HCT116 (cell line): ENCODE measurements at regions not wholly inside any gene's neighbourhood (a gene's known extent, or its start where the extent isn't known, plus 50 kb on each side); places are given as distances from the start of the nearest gene placed in this dataset.

Source experiments
- ATAC-seq: fragments of 200-7000 bp; cut with Tn5 transposase; 2 replicates; pipeline ENCODE4 v1.9.1; 2020; ENCODE audit warnings: mild to moderate bottlenecking, moderate library complexity
- BruUV-seq: library from RNA; stranded (reverse); fragments of 400-500 nt; replicated peaks from 2 replicates; lab custom pipeline; 2021; lab: Mats Ljungman, UMichigan
- CTCF ChIA-PET: fragments of 300-600 bp; sonication (Branson Sonifier 250); formaldehyde crosslinking; loops from one replicate; lab custom pipeline; 2021; ENCODE audit warnings: antibody characterized with exemption; lab: Charles Lee
- POLR2A ChIA-PET: fragments of 300-600, 350-600 bp; sonication (Branson Sonifier 250); formaldehyde crosslinking; loops from one replicate; lab custom pipeline; 2021; ENCODE audit warnings: antibody characterized with exemption; lab: Charles Lee
- RAD21 ChIA-PET, 2 experiments: fragments of 300-600 bp; sonication (Branson Sonifier 250); formaldehyde crosslinking; loops; one replicate each; lab custom pipeline; 2023; ENCODE audit warnings: low total read pairs in 2 of 2; ENCODE audit not compliant: uncharacterized antibody in 2 of 2, unreplicated experiment in 2 of 2, low non-redundant PET in 1 of 2; lab: Charles Lee
- DNase-seq: peaks from one replicate; pipeline ENCODE4 v3.0.0-alpha.2; 2010; ENCODE audit warnings: low read depth, low spot score
- H2AFZ ChIP-seq: fragments of 200-600 bp; shearing (Covaris generic), sonication (generic); 2 replicates; pipeline ENCODE4 v1.6.1; 2017; ENCODE audit warnings: low read depth, mixed run types, mixed read lengths, antibody characterized with exemption, low read length; ENCODE audit not compliant: poor library complexity, severe bottlenecking
- H3K27ac ChIP-seq: 2 replicates; pipeline ENCODE4 v1.5.1; 2012; ENCODE audit warnings: low read depth, low read length
- H3K27me3 ChIP-seq: fragments of 200-600 bp; sonication (generic); 2 replicates; pipeline ENCODE4 v1.6.1; 2016; ENCODE audit warnings: mixed run types, low read length, mixed read lengths; ENCODE audit not compliant: insufficient read depth
- H3K36me3 ChIP-seq, 2 experiments: fragments of 200-500 bp in 1 of 2; fragments of 200-600 bp in 1 of 2; sonication (Bioruptor generic) in 1 of 2; sonication (generic) in 1 of 2; 2 replicates each; pipeline versions ENCODE4 v1.5.1 to v1.6.1; 2014 to 2016; ENCODE audit warnings: low read length in 2 of 2, inconsistent platforms in 1 of 2, mixed read lengths in 1 of 2, mixed run types in 1 of 2; ENCODE audit not compliant: insufficient read depth in 2 of 2, control insufficient read depth in 1 of 2
- H3K4me1 ChIP-seq, 2 experiments: fragments of 200-600 bp in 1 of 2; sonication (generic) in 1 of 2; 2 replicates each; pipeline versions ENCODE4 v1.5.1 to v1.6.1; 2012 to 2017; ENCODE audit warnings: low read length in 2 of 2, inconsistent platforms in 1 of 2, mild to moderate bottlenecking in 1 of 2, mixed read lengths in 1 of 2, mixed run types in 1 of 2, moderate library complexity in 1 of 2; ENCODE audit not compliant: insufficient read depth in 2 of 2, control insufficient read depth in 1 of 2
- H3K4me2 ChIP-seq: fragments of 200-600 bp; sonication (generic); 2 replicates; pipeline ENCODE4 v1.6.1; 2017; ENCODE audit warnings: mixed run types, low read length, mixed read lengths
- H3K4me3 ChIP-seq, 2 experiments: fragments of 200-600 bp in 1 of 2; sonication (generic) in 1 of 2; replicated peaks in 1 of 2; 2 replicates each; pipeline ENCODE4 v1.5.1; 2011 to 2016; ENCODE audit warnings: low read length in 2 of 2, control low read depth in 1 of 2, low read depth in 1 of 2, mild to moderate bottlenecking in 1 of 2, mixed read lengths in 1 of 2, mixed run types in 1 of 2
- H3K79me2 ChIP-seq: fragments of 200-600 bp; sonication (generic); 2 replicates; pipeline ENCODE4 v1.6.1; 2017; ENCODE audit warnings: mild to moderate bottlenecking, mixed run types, low read length, moderate library complexity, mixed read lengths; ENCODE audit not compliant: insufficient read depth
- H3K9ac ChIP-seq: fragments of 200-600 bp; sonication (generic); 2 replicates; pipeline ENCODE4 v1.6.1; 2016; ENCODE audit warnings: low read length, mixed read lengths
- H3K9me2 ChIP-seq: fragments of 200-600 bp; sonication (generic), shearing (Covaris generic); 2 replicates; pipeline ENCODE4 v1.6.1; 2017; ENCODE audit warnings: mixed run types, mild to moderate bottlenecking, moderate library complexity; ENCODE audit not compliant: insufficient read depth
- H3K9me3 ChIP-seq, 2 experiments: fragments of 200-500 bp in 1 of 2; fragments of 200-600 bp in 1 of 2; sonication (Bioruptor generic) in 1 of 2; sonication (generic) in 1 of 2; 2 replicates each; pipeline ENCODE4 v1.6.1; 2014 to 2017; ENCODE audit warnings: low read length in 2 of 2, mixed read lengths in 2 of 2, inconsistent platforms in 1 of 2, low read depth in 1 of 2, mild to moderate bottlenecking in 1 of 2, mixed run types in 1 of 2, moderate library complexity in 1 of 2; ENCODE audit not compliant: control insufficient read depth in 1 of 2, insufficient read depth in 1 of 2
- H4K20me1 ChIP-seq: fragments of 200-600 bp; sonication (generic), shearing (Covaris generic); 2 replicates; pipeline ENCODE4 v1.6.1; 2017; ENCODE audit warnings: mixed run types, mild to moderate bottlenecking, moderate library complexity; ENCODE audit not compliant: insufficient read depth
- CBX3 ChIP-seq: IDR thresholded peaks from 2 replicates; pipeline ENCODE4 v1.6.1; 2012; ENCODE audit warnings: low read depth
- EZH2 ChIP-seq: fragments of 200-600 bp; sonication (generic); IDR thresholded peaks from 2 replicates; pipeline ENCODE4 v1.6.1; 2017; ENCODE audit warnings: antibody characterized with exemption, mixed run types
- POLR2AphosphoS5 ChIP-seq: IDR thresholded peaks from 2 replicates; pipeline ENCODE4 v1.6.1; 2011; ENCODE audit warnings: mild to moderate bottlenecking, low read depth, low read length, moderate library complexity
- RAD21 ChIP-seq: IDR thresholded peaks from 2 replicates; pipeline ENCODE4 v1.6.1; 2012; ENCODE audit warnings: low read depth, mild to moderate bottlenecking
- SIN3A ChIP-seq: IDR thresholded peaks from 2 replicates; pipeline ENCODE4 v1.6.1; 2012; ENCODE audit warnings: low read depth
- SRF ChIP-seq: IDR thresholded peaks from 2 replicates; pipeline ENCODE4 v1.6.1; 2012; ENCODE audit warnings: low read depth
- TCF7L2 ChIP-seq: IDR thresholded peaks from 2 replicates; pipeline ENCODE4 v1.7.0; 2011; ENCODE audit warnings: borderline replicate concordance, inconsistent platforms; ENCODE audit not compliant: insufficient read depth, insufficient read length; ENCODE audit errors: extremely low read depth
- YY1 ChIP-seq: IDR thresholded peaks from 2 replicates; pipeline ENCODE4 v1.6.1; 2011; ENCODE audit warnings: low read length, low read depth, moderate library complexity, mild to moderate bottlenecking; ENCODE audit not compliant: insufficient replicate concordance; ENCODE audit errors: extremely low read depth
- ZFX ChIP-seq: fragments of 450-650 bp; IDR thresholded peaks from 2 replicates; pipeline ENCODE4 v1.6.1; 2017
- intact Hi-C: fragments of 100-400 bp; cut with micrococcal nuclease; formaldehyde crosslinking; loops from 2 replicates; pipeline ENCODE4 v1.10.0; 2022
- TF ChIP-seq, protein P1 (sequence below): IDR thresholded peaks from 2 replicates; pipeline ENCODE4 v1.6.1; 2011; ENCODE audit warnings: mild to moderate bottlenecking, low read length, moderate library complexity; ENCODE audit not compliant: insufficient replicate concordance; ENCODE audit errors: extremely low read depth
- TF ChIP-seq, protein P2 (sequence below): IDR thresholded peaks from 2 replicates; pipeline ENCODE4 v1.6.1; 2012; ENCODE audit warnings: low read depth

DNA sequence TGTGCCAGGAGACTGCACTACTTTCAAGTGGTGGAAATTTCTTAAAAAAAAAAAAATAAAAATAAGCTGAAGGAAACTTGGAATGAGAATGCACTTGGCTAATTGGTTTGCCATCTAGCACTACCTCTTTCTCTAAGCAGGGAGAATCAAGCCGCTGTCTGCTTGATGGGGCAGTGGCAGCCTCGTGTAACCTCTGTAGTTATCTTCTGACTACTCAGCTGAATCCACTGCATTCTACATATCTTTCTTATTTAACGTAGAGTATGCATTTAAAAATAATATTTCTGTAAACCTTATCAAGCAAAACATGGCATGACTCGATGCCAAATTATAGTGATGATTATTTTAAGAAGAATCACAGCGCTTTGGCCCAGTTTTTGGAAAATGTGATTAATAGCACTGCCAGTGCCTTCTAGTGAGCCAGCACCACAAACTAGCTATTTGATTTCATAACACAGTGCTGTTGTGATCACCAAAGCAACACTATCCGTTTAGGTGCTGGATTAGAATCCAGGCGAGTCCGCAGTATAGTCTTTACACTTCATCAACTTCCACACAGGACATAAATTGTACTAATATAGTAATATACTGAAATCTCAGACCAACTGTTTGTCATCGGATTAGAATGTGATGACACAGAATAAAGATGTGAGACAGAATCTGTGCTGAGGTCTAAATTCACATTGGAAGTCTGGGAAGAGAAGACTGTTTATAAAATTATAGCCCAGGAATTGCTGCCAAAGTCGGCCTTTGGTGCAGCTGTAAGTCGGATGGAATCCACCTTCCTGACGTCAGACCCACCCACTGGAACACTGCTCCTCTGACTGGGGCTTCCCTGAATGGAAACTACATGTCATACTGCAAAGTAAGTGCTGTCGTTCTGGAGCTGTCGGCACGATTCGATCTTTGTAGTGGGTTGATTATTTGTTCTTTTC, 136.5 kb upstream of the ETAA1 start:
- TF ChIP-seq, protein P1, sequence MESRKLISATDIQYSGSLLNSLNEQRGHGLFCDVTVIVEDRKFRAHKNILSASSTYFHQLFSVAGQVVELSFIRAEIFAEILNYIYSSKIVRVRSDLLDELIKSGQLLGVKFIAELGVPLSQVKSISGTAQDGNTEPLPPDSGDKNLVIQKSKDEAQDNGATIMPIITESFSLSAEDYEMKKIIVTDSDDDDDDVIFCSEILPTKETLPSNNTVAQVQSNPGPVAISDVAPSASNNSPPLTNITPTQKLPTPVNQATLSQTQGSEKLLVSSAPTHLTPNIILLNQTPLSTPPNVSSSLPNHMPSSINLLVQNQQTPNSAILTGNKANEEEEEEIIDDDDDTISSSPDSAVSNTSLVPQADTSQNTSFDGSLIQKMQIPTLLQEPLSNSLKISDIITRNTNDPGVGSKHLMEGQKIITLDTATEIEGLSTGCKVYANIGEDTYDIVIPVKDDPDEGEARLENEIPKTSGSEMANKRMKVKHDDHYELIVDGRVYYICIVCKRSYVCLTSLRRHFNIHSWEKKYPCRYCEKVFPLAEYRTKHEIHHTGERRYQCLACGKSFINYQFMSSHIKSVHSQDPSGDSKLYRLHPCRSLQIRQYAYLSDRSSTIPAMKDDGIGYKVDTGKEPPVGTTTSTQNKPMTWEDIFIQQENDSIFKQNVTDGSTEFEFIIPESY = no peak
- TF ChIP-seq YY1 = no peak
- no peak for TF ChIP-seq EZH2
- TF ChIP-seq SIN3A = no peak
- no peaks in the 10 kb centered on the region; the same call in 1 of the 2 replicates for H3K27me3 ChIP-seq
- RAD21 ChIA-PET = no interaction called here
- no peak for DNase-seq
- H2AFZ ChIP-seq = no peak overlapping the region
- CTCF ChIA-PET = no interaction called here
- no peak overlapping the region for H3K4me2 ChIP-seq
- no TSS peak for BruUV-seq
- intact Hi-C loops = no loop called here
- no peaks in the 10 kb centered on the region for H4K20me1 ChIP-seq
- H3K27ac ChIP-seq = no peak overlapping the region
- H3K9me2 ChIP-seq = no peaks in the 10 kb centered on the region
- H3K4me3 ChIP-seq = no peak overlapping the region
- no peaks in the 10 kb centered on the region for H3K9me3 ChIP-seq
- no peak for ATAC-seq
- no peaks in the 10 kb centered on the region for H3K4me1 ChIP-seq
- H3K9ac ChIP-seq = no peak overlapping the region
- POLR2A ChIA-PET = no interaction called here
- no peaks in the 10 kb centered on the region for H3K79me2 ChIP-seq
- no peaks in the 10 kb centered on the region for H3K36me3 ChIP-seq

DNA sequence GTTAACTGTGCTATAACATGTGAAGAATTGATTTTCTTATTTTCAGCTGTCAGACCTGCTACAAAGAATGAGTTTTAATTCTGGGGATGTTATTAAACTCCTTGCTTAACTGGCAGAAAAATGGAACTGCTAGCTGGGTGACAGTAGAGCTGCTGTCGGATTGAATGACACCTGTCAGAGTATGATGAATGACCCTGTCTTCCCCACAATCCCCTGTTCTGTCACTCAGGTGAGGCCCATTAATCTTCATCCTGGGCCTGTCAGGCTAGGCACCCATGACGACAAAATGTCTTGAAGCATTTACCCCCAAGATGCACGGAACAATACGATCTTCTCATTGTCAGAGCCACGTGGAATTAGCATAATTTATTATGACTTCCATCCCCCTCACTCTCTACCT, 129.9 kb upstream of the ETAA1 start:
- ATAC-seq (no peak), DNase-seq (no peak)
- Histone ChIP-seq H3K4me1 (no peaks in the 10 kb centered on the region), H3K27me3 (no peaks in the 10 kb centered on the region), H3K4me2 (no peak overlapping the region), H3K9me2 (no peaks in the 10 kb centered on the region), H2AFZ (no peak overlapping the region), H3K79me2 (no peaks in the 10 kb centered on the region), H3K9me3 (no peaks in the 10 kb centered on the region), H3K4me3 (no peak overlapping the region), H4K20me1 (no peaks in the 10 kb centered on the region), H3K9ac (no peak overlapping the region), H3K36me3 (no peaks in the 10 kb centered on the region), H3K27ac (no peak overlapping the region)
- ChIA-PET POLR2A (no interaction called here), RAD21 (no interaction called here), CTCF (no interaction called here)
- intact Hi-C loops = no loop called here
- no TSS peak for BruUV-seq
- TF ChIP-seq TCF7L2 (no peak), RAD21 (no peak), EZH2 (no peak), POLR2AphosphoS5 (no peak), ZFX (no peak), SRF (no peak), YY1 (no peak), CBX3 (no peak)
- TF ChIP-seq, protein P2, sequence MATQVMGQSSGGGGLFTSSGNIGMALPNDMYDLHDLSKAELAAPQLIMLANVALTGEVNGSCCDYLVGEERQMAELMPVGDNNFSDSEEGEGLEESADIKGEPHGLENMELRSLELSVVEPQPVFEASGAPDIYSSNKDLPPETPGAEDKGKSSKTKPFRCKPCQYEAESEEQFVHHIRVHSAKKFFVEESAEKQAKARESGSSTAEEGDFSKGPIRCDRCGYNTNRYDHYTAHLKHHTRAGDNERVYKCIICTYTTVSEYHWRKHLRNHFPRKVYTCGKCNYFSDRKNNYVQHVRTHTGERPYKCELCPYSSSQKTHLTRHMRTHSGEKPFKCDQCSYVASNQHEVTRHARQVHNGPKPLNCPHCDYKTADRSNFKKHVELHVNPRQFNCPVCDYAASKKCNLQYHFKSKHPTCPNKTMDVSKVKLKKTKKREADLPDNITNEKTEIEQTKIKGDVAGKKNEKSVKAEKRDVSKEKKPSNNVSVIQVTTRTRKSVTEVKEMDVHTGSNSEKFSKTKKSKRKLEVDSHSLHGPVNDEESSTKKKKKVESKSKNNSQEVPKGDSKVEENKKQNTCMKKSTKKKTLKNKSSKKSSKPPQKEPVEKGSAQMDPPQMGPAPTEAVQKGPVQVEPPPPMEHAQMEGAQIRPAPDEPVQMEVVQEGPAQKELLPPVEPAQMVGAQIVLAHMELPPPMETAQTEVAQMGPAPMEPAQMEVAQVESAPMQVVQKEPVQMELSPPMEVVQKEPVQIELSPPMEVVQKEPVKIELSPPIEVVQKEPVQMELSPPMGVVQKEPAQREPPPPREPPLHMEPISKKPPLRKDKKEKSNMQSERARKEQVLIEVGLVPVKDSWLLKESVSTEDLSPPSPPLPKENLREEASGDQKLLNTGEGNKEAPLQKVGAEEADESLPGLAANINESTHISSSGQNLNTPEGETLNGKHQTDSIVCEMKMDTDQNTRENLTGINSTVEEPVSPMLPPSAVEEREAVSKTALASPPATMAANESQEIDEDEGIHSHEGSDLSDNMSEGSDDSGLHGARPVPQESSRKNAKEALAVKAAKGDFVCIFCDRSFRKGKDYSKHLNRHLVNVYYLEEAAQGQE = no peak
